ENCODE measurements at regions not wholly inside any gene's neighbourhood (a gene's known extent, or its start where the extent isn't known, plus 50 kb on each side); places are given as distances from the start of the nearest gene placed in this dataset.
A peak's percentile ranks its signal among the peaks of the same experiment; 100 is the strongest.

DNA sequence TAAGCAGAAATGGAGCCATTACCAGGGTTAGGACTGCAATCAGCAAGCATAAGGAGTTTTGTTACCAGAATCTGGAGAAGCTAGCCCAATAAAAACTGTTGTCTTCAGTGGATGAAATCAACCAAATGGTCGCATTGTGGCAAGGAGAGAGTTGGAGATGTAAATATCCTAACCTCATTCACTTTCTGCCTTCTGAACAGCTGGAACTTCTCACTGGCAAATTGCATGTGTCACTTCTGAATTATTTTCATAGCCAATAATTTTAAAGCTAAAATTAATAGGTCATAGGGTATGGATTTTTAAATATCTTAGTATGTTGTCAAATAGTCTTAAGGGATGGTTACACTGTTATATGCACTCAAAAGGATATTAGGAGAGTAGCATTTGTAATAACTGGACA, 121.6 kb downstream of the SUCNR1 start:
- DNase-seq = no peak

DNA sequence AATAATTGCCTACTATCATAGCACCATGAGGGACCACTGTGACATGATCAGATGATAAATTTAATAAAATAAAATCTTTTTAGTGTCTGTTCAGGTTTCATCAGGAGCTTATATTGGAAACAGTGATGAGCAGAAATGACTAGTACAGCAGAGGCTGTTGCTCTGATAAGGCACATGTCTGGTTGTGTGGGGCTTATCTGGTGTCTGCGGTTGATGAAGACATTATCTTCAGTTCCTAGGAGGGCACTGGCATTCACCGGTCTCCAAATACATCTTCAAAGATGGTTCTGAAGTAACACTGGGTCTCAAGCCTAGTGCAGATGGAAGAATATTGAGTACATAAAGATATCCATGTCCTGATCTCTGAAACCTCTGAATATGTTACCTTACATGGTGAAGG, 125.3 kb downstream of the SUCNR1 start:
- no peak for DNase-seq

DNA sequence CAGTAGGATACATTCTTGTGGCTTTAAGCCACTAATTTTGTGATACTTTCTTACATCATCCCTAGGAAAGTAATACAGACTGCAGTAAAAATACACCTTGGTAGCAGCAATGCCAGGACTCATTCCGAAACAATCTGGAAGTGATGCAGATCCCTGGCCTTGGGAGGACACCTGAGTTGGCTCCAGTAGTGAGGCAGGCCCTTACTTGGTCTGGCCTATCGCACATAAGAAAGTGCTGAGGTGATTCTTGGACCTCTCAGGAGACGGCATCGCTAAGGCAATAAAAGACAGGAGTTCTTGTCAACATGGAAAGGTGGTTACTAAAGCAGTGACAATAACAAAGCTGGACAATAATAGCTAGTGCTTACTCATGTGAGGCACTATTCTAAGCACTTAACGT, 126.5 kb downstream of the SUCNR1 start:
- DNase-seq = no peak

DNA sequence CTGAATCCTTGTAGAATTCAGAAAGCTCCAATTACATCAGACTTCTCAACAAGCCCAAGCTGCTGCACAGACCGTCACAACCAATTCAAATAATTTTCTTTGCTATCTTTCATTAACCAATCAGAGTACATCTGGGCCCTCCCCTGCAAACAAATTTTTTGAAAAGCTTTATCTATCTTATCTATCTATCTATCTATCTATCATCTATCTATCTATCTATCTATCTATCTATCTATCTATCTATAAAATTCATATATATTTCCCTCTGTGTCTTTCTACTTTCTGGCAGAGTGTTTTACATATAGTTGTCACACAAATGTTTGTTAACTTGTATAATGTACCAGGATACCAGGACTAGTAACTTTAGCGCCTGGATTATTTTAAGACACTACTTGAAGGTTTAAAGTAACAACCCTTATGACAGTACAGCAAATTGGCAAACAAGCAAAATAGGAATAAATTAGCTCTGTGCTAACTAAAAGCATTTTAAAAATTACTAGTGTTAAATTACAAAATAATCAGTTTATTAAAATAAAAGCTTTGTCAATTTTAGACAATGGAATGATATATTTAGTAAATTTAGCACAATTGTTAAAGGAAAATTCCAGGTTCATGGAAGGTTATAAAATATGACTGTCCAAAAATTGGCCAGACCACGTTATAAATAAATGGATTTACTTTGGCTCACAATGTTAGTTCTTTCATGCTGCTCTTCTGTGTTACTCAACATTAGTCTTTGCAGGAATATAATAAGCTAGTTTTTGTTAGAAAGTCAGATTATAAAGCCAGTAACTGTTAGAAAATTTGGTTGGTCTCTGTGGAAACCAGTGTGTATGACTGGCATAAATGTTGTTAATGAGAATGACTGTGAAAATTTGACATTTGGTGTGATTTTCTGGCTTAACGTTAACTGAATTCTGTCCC, 138.6 kb downstream of the SUCNR1 start:
- DNase-seq = no peak

DNA sequence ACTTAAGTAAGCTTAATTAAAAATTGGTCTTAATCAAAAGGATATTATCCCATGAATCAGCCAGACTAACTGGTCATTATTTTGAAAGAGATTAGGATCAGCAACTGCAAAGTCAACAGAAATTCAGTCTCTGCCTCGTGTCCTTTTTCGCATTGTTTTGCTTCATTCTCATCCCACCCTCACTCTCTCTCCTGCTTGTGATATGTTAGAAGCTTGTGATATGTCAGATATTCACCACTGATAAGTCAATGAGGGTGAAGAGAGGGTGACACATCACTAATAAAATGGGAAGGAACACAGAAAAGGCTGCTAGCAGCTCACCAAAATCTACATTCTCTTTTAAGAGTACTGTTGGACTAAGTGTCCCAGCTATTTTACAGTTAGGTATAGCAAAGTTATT, 146.1 kb downstream of the SUCNR1 start:
- DNase-seq = no peak

DNA sequence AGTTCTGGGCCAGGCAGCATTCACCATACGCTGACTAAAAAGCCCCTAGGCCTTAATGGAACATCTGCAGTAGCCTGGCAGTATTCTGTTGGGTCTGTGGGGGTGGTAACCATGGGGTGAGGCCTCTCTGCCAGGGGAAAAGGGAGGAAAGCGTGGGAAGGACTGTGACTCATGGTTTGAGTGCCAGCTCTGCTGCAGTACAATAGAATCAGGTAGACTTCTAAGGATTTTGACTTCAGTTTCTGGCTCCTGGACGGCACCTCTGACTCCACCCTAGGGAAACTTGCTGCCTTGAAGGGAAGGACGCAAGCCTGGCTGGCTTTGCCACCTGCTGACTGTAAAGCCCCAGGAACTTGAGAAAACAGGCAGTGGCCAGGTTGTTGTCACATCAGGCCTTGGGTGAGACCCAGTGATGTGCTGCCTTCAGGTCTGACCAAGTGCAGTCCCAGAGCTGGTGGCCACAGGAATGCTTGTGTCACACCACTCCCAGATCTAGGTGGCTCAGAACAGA, 148.6 kb downstream of the SUCNR1 start:
- no peak for DNase-seq

DNA sequence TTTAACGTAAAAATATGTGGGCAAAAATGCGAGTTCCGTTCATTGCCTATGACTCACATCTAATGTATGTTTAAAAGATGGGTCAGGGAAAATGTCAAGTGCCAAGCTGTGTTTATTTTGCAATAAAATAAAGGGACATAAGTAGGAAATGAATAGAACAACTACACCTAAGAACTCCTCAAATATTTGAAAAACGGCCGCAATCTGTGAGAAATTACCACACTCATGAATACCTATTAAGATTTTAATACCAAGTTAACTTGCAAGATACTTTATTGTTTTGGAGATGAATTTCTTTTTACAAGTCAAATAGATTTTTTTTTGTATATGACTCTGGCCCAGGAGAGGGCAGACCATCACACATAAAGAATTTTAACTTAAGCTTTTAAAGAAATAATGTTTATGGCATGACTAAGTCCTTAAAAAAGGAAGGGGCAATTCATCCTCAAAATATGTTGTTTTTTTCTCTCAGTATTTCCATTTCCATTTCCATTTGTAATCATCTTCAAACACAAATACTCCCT, 152.7 kb downstream of the SUCNR1 start:
- DNase-seq = peak; percentile 5

DNA sequence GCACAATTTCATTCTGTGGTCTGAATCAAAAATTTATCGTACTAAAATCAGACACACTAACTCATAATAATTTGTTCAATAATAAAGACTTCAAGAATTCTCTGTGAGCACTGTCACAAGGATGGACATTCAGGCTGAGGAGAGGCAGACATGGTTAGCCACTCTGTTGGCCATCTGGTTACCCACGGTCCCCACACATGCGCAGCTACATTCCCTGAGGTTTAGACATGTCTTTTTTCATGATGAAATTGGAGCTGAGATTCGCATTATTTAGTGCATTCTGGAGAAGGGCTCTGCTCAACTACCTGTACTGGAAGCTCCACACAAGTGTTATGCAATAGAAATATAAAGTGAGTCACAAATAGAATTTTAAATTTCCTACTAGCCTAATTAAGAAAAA, 156.9 kb downstream of the SUCNR1 start:
- DNase-seq = no peak

DNA sequence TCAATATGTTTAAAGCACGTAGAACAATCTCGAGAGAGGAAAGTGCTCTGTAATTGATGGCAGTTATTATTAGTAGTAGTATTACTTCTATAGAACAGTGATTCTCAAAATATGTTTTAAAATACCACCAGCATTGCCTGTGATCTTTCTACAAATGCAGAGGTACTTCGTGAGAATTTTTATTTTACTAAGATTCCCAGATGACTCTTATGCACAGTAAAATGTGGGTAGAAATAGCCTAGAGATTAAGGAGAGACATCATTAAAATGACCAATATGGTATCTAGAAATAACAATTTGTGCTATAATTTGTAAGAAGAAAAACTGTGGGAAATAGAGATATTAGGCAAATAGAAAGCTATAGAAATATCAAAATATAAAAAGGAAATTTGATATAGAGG, 157.9 kb downstream of the SUCNR1 start:
- DNase-seq = no peak

DNA sequence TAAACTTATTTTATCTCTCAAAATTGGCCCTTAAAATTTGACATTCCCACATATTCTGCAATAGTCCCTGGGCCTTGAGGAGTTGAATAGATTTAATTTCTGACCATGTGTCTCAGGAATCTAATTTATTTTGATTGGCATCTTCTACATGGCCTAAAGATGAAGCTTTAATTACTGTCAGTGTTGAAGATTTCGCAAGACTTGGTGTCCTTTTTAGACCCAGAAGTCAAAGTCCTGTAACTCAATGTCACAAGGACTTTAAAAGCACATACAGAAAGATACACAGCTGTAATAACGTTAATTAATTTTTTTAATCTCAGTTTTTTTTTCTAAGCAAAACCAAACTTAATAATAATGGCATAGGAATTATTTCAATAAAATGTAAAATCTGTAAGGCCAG, 163.9 kb downstream of the SUCNR1 start:
- DNase-seq = no peak

DNA sequence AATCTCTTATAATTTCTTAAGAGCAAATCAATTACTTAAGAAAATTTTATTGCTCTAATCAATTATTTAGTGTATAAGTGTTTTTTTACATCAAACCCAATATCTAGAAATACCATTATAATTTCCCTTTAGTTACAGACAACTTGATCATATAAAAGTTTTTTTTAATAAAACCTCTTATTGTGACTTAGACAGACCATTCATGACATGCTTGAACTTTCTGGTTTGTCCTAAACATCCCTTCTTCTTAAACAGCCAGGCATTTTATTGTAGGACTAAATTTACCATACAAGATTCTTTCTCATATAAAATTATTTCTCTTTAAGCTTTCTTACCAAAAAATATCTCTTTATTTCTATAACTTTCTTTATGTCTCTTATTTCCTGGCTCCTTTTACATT, 164.5 kb downstream of the SUCNR1 start:
- no peak for DNase-seq

DNA sequence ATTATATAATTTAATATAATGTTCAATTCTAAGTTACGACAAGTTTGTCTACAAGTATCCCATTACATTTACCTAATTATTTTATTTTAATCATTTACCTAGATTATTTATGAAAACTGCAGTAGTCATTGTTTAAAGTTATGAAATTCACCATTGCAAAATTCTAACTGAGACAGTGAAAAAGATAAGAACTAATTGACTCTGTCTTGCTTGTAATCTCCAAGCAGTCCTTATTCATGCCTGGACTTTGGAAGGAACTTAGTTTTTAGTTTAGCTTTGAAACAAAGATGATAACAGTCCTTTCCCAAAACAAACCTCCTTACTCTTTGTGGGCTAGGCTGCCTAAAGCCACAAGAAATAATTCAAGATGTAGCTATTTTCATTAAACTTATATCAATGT, 165.0 kb downstream of the SUCNR1 start:
- DNase-seq = no peak

DNA sequence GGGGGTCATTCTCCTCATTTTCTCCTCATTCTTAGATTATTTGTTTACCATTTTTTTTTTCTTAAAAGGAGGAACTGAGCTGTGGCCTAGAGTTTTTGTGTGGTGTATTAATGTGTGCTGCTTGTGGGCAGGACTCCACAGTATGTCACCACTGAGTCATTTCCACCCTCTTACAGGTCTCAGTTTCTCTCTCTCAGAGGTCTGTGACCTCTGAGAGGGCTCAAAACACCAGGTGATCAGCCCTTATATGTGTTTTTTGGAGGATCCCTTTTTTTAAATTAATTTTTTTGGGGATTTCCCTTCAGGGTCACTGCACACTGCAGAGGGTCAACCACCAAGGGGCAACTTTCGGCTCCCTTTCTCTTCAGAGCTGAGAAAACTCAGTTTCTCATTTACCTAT, 166.4 kb downstream of the SUCNR1 start:
- DNase-seq = no peak

DNA sequence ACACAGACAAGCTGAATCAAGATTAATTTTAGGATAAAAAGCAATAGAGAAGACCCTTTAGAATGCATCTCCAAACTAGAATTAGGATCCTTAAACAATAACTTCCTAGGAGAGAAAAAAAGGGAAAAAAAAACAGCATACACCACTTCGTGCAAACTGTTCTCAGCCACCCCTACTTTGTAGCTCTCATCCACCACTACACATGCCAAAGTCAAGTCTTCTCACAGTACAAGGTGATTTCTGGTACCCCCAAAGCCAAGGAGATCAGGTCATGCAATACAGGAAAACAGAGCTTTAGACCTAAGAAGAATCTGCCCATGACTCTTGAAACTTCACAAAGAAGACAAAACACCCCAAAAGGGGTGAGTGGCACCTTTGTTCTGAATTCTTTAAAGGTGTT, 166.9 kb downstream of the SUCNR1 start:
- DNase-seq = no peak

DNA sequence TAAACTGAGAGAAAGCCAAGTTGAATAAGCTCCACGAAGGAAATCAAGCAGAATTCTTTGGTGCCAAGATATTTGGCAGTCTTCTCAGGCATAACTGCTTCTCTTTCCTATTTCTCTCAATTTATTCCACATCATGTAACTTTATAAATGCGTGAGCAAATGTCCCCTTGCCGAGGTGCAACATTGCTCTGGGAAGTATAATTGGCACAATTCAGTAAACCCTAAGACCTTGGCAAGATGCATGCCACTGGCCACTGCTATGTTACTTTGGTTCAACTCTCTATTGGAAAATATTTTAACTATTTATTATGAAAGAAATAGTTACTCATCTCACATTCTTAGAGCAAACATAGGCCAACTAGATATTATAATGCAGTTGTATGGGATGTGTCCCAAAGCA, 170.2 kb downstream of the SUCNR1 start:
- DNase-seq = no peak

DNA sequence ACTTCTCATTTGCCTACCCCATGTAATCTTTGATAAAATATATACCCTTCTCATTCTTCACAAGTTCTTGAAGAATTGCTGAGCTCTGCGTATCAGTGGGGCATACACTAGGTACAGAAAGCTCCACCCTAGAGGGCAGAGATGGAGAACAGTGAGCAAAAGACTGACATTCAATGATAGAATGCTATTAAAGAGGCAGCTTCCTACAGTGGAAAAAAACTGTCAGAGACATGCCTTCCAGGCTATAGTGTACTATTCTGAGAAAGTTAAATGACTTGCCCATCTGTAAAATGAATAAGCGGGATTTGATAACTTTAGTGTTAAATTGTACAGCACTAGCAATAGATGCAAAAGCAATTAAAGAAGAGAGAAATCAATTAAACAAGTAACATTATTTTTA, 172.8 kb downstream of the SUCNR1 start:
- DNase-seq = no peak

DNA sequence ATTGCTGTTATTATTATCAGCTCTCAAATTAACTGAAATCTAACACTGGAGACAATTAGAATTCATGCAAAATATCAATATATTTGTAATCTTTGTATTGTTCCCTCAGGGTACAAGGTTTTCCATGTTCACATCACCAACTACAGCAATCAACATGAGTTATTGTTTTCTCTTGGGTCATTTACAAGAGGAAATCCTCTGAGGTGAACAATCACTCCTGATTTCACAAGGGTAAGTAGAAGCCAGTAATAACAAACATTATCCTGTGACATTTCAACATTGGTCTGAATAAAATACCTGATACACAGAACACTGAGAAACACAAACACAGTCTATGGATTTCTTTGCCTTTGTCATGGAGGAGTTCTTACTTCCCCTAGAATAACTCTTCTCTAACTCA, 174.0 kb downstream of the SUCNR1 start:
- DNase-seq = no peak

DNA sequence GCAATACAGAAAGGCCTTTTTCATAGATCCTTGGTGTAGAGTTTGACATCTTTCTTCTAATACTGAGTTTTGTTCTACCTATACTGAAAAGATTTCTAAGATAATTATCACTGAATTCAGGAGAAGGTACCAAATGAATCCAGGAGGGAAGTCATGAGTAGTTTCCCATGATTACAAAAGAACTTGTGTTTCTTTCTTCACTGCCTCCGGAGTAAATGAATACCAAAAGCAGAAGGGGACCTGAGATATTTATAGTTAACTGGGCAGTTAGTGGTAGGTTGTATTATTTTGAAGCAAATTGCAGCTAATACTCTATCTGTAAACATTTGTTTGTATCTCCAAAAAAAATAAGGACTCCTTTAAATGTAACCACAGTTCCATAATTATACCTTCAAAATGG, 175.4 kb downstream of the SUCNR1 start:
- DNase-seq = no peak

DNA sequence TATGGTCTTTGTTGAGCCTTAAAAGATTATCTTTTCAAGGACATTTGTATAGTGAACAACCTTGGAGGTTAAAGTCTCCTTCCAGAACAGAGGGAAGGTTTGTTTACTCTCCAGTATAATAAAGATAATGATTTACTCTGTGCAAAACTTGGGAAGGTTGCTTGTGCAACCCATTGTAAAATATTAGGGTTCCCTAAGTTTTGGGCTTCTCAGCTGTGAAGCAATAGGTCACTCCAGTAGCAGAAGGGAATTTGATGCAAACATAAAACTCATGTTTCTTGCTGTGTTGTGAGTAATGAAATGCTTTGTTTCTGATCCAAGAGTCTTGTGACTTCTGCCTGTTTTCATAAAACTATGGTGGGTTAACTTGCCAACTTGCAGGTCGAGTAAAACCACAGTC, 177.5 kb downstream of the SUCNR1 start:
- no peak for DNase-seq

DNA sequence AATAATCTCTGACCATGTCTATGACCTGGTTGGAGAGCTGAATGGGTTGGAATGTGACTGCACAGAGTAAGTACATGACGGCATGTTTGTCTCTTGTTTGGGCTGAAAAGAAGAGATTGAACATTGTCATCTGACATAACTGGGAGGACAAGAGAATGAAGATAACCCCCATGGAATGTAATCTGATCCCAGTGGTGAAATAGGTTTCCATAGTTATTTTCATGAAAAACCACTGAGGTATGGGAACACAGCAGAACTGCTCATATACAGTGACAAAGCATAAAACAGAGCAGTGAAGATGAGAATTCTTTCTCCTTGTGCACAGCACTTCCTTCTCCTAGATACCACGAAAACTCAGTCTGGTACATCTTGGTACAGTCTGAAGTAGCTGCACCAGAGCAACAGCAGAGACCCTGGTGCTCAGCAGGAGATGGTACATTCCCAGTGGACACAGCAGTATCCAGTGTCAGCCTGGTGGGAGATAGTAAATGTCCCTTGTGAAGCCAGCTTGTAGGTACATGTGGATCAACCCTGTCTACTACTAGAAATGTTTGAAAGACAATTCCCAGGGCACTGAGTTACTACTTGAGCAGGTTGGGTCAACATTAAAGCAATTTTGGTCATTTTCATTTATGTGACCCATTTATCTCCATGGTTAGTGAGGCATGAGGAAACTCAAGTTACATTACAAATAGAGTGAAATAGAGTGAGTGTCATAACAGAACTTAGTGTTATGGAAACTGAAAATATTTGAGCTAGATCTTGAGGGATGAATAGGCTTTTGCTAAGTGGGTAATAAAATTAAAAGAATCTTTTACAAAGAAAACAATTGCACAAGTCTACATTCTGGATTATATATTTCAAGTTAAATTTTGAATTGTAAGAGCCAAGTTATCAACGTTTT, 178.3 kb downstream of the SUCNR1 start:
- peak; percentile 18 for DNase-seq

DNA sequence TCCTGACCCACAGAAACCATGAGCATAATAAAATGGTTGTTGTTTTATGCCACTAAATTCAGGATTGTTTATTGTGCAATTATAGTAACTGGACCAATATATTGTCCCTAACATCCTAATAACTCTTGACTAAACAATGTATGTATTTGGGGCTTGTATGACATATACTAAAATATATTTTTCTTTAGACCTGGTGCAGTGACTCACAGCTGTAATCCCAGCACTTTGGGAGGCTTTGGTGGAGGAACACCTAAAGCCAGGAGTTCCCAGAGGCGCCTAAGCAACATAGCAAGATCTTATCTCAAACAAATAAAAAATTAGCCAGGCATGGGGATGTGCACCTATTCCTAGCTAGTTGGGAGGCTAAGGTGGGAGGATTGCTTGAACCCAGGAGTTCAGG, 180.4 kb downstream of the SUCNR1 start:
- DNase-seq = no peak

DNA sequence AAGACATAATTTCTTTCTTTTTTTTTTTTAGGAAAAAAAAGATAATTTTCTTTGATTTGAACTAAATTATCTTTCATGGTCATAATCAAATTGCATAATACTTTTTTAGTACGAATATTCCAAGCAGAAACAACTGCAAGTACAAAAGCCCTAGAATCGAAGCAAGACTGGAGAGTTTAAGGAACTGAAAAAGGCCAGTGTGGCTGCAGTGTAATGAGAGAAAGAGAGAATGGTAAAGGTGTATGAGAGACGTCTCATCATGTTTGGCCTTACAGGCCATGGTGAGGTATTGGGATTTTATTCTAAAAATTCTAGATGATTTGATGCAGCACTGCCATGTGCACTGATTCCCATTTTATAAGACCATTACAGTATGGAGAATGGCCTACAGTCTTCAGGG, 180.9 kb downstream of the SUCNR1 start:
- no peak for DNase-seq

DNA sequence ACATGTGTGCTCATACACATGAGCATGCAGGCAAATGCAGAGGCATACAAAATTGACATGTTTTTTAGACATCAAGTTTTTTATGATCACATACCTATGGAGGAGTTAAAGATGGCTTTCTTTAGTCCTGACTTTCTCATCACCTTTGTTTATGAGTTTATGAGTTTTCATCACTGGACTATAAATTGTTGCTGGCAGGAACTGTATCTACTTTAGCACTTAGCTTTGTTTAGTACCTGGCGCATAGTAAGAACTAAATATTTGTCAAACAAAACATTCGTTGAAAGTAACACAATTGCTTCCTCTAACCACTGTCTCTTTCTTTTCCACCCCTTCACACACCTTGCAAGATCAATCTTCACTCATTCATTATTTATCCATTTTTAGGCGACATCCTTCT, 182.6 kb downstream of the SUCNR1 start:
- no peak for DNase-seq

DNA sequence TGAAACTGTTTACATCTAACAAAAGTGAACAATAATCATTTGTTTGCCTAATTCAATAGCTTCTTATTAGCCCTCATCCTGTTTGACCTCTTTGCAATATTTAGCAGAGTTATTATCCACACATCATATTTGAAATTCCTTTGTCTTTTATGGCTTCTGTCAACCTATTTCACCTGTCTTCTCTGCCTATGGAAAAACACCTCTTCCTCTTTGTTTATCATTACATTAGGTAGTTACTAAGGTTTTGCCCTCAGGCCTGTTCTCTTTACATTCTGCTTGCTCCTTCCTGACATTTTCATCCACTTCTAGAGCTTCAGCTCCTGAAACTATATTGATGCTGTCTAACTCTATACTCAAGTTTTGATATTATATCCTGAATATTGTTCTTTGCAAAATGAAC, 183.0 kb downstream of the SUCNR1 start:
- no peak for DNase-seq

Measured in NCI-H1092 treated with DMSO at 0.1 percent for 48 hours (cell line).